ENCODE measurements at regions not wholly inside any gene's neighbourhood (a gene's known extent, or its start where the extent isn't known, plus 50 kb on each side); places are given as distances from the start of the nearest gene placed in this dataset.

- no peak overlapping the region for H3K27ac ChIP-seq (ENCODE audit: low read length)
- no peaks in the 10 kb centered on the region for H3K9me3 ChIP-seq (replicated peaks; ENCODE audit: control insufficient read depth, low read depth, low read length)
- H3K27me3 ChIP-seq (ENCODE audit: control insufficient read depth, insufficient read depth, low read length), result peaks cover 31% of the 10 kb centered on the region
- H3K4me3 ChIP-seq (ENCODE audit: low read length), result no peak overlapping the region
- no CpG with 5 or more reads among the region's 4 CpGs for WGBS (ENCODE audit: insufficient coverage)
- DNase-seq, result no peak
- peaks cover 12% of the 10 kb centered on the region for H3K4me1 ChIP-seq (ENCODE audit: control insufficient read depth, insufficient read depth, low read length)
- H3K36me3 ChIP-seq (ENCODE audit: control insufficient read depth, insufficient read depth, low read length), result no peaks in the 10 kb centered on the region
Measured at GRCh38 chr5:88658886-88659285, 224.1 kb downstream of the MEF2C start.

- Histone ChIP-seq H3K27ac (ENCODE audit: low read length) (no peak overlapping the region), H3K4me3 (ENCODE audit: low read length) (no peak overlapping the region), H3K9me3 (replicated peaks; ENCODE audit: control insufficient read depth, low read depth, low read length) (no peaks in the 10 kb centered on the region), H3K27me3 (ENCODE audit: control insufficient read depth, insufficient read depth, low read length) (peaks cover 27% of the 10 kb centered on the region), H3K36me3 (ENCODE audit: control insufficient read depth, insufficient read depth, low read length) (no peaks in the 10 kb centered on the region), H3K4me1 (ENCODE audit: control insufficient read depth, insufficient read depth, low read length) (peaks cover 12% of the 10 kb centered on the region)
- 60% methylated on average over 1 of the region's 5 CpGs for WGBS (ENCODE audit: insufficient coverage)
- DNase-seq, result no peak
Measured at GRCh38 chr5:88657906-88658775, 224.8 kb downstream of the MEF2C start.

GRCh38 chr5:88657136-88657535, 225.8 kb downstream of the MEF2C start:
- Histone ChIP-seq H3K27ac (ENCODE audit: low read length) (no peak overlapping the region), H3K36me3 (ENCODE audit: control insufficient read depth, insufficient read depth, low read length) (no peaks in the 10 kb centered on the region), H3K9me3 (replicated peaks; ENCODE audit: control insufficient read depth, low read depth, low read length) (no peaks in the 10 kb centered on the region), H3K4me3 (ENCODE audit: low read length) (no peak overlapping the region), H3K27me3 (ENCODE audit: control insufficient read depth, insufficient read depth, low read length) (peaks cover 25% of the 10 kb centered on the region), H3K4me1 (ENCODE audit: control insufficient read depth, insufficient read depth, low read length) (peaks cover 12% of the 10 kb centered on the region)
- no peak for DNase-seq
- WGBS (ENCODE audit: insufficient coverage), result no CpG with 5 or more reads among the region's 1 CpG

GRCh38 chr5:88656221-88656950, 226.6 kb downstream of the MEF2C start:
- no peak for DNase-seq
- Histone ChIP-seq H3K9me3 (replicated peaks; ENCODE audit: control insufficient read depth, low read depth, low read length) (no peaks in the 10 kb centered on the region), H3K4me1 (ENCODE audit: control insufficient read depth, insufficient read depth, low read length) (peaks cover 11% of the 10 kb centered on the region), H3K27me3 (ENCODE audit: control insufficient read depth, insufficient read depth, low read length) (peaks cover 23% of the 10 kb centered on the region), H3K4me3 (ENCODE audit: low read length) (no peak overlapping the region), H3K36me3 (ENCODE audit: control insufficient read depth, insufficient read depth, low read length) (no peaks in the 10 kb centered on the region), H3K27ac (ENCODE audit: low read length) (no peak overlapping the region)
- WGBS (ENCODE audit: insufficient coverage), result 84% methylated on average over 2 of the region's 5 CpGs

GRCh38 chr5:88653471-88653870, 229.5 kb downstream of the MEF2C start:
- no peaks in the 10 kb centered on the region for H3K36me3 ChIP-seq (ENCODE audit: control insufficient read depth, insufficient read depth, low read length)
- no peak for DNase-seq
- peaks cover 5% of the 10 kb centered on the region for H3K27me3 ChIP-seq (ENCODE audit: control insufficient read depth, insufficient read depth, low read length)
- H3K27ac ChIP-seq (ENCODE audit: low read length), result no peak overlapping the region
- no peak overlapping the region for H3K4me3 ChIP-seq (ENCODE audit: low read length)
- no peaks in the 10 kb centered on the region for H3K4me1 ChIP-seq (ENCODE audit: control insufficient read depth, insufficient read depth, low read length)
- WGBS (ENCODE audit: insufficient coverage), result no CpG with 5 or more reads among the region's 2 CpGs
- no peaks in the 10 kb centered on the region for H3K9me3 ChIP-seq (replicated peaks; ENCODE audit: control insufficient read depth, low read depth, low read length)

GRCh38 chr5:88647901-88648300, 235.1 kb downstream of the MEF2C start:
- DNase-seq, result no peak
- no CpG with 5 or more reads among the region's 2 CpGs for WGBS (ENCODE audit: insufficient coverage)
- Histone ChIP-seq H3K27ac (ENCODE audit: low read length) (no peak overlapping the region), H3K4me3 (ENCODE audit: low read length) (no peak overlapping the region), H3K27me3 (ENCODE audit: control insufficient read depth, insufficient read depth, low read length) (peaks cover 5% of the 10 kb centered on the region), H3K4me1 (ENCODE audit: control insufficient read depth, insufficient read depth, low read length) (no peaks in the 10 kb centered on the region), H3K36me3 (ENCODE audit: control insufficient read depth, insufficient read depth, low read length) (no peaks in the 10 kb centered on the region), H3K9me3 (replicated peaks; ENCODE audit: control insufficient read depth, low read depth, low read length) (no peaks in the 10 kb centered on the region)

- Histone ChIP-seq H3K36me3 (ENCODE audit: control insufficient read depth, insufficient read depth, low read length) (no peaks in the 10 kb centered on the region), H3K27ac (ENCODE audit: low read length) (no peak overlapping the region), H3K4me1 (ENCODE audit: control insufficient read depth, insufficient read depth, low read length) (no peaks in the 10 kb centered on the region), H3K9me3 (replicated peaks; ENCODE audit: control insufficient read depth, low read depth, low read length) (no peaks in the 10 kb centered on the region), H3K27me3 (ENCODE audit: control insufficient read depth, insufficient read depth, low read length) (peaks cover 5% of the 10 kb centered on the region), H3K4me3 (ENCODE audit: low read length) (no peak overlapping the region)
- WGBS (ENCODE audit: insufficient coverage), result no CpG with 5 or more reads among the region's 1 CpG
- DNase-seq, result no peak
Measured at GRCh38 chr5:88646866-88647265, 236.1 kb downstream of the MEF2C start.

- no CpG with 5 or more reads among the region's 3 CpGs for WGBS (ENCODE audit: insufficient coverage)
- no peak overlapping the region for H3K27ac ChIP-seq (ENCODE audit: low read length)
- H3K36me3 ChIP-seq (ENCODE audit: control insufficient read depth, insufficient read depth, low read length), result no peaks in the 10 kb centered on the region
- H3K9me3 ChIP-seq (replicated peaks; ENCODE audit: control insufficient read depth, low read depth, low read length), result no peaks in the 10 kb centered on the region
- H3K4me3 ChIP-seq (ENCODE audit: low read length), result no peak overlapping the region
- DNase-seq, result no peak
- no peaks in the 10 kb centered on the region for H3K4me1 ChIP-seq (ENCODE audit: control insufficient read depth, insufficient read depth, low read length)
- peaks cover 3% of the 10 kb centered on the region for H3K27me3 ChIP-seq (ENCODE audit: control insufficient read depth, insufficient read depth, low read length)
Measured at GRCh38 chr5:88644676-88645075, 238.3 kb downstream of the MEF2C start.

GRCh38 chr5:88643315-88643714, 239.7 kb downstream of the MEF2C start:
- Histone ChIP-seq H3K27ac (ENCODE audit: low read length) (no peak overlapping the region), H3K9me3 (replicated peaks; ENCODE audit: control insufficient read depth, low read depth, low read length) (no peaks in the 10 kb centered on the region), H3K27me3 (ENCODE audit: control insufficient read depth, insufficient read depth, low read length) (no peaks in the 10 kb centered on the region), H3K36me3 (ENCODE audit: control insufficient read depth, insufficient read depth, low read length) (no peaks in the 10 kb centered on the region), H3K4me3 (ENCODE audit: low read length) (no peak overlapping the region), H3K4me1 (ENCODE audit: control insufficient read depth, insufficient read depth, low read length) (no peaks in the 10 kb centered on the region)
- DNase-seq, result no peak

GRCh38 chr5:88634014-88634413, 249.0 kb downstream of the MEF2C start:
- WGBS (ENCODE audit: insufficient coverage), result no CpG with 5 or more reads among the region's 2 CpGs
- Histone ChIP-seq H3K27me3 (ENCODE audit: control insufficient read depth, insufficient read depth, low read length) (no peaks in the 10 kb centered on the region), H3K27ac (ENCODE audit: low read length) (no peak overlapping the region), H3K36me3 (ENCODE audit: control insufficient read depth, insufficient read depth, low read length) (no peaks in the 10 kb centered on the region), H3K9me3 (replicated peaks; ENCODE audit: control insufficient read depth, low read depth, low read length) (no peaks in the 10 kb centered on the region), H3K4me3 (ENCODE audit: low read length) (no peak overlapping the region), H3K4me1 (ENCODE audit: control insufficient read depth, insufficient read depth, low read length) (no peaks in the 10 kb centered on the region)
- no peak for DNase-seq

Data from muscle of leg (tissue), 3 donors.